GM12892 (cell line): ENCODE measurements at regions not wholly inside any gene's neighbourhood (a gene's known extent, or its start where the extent isn't known, plus 50 kb on each side); places are given as distances from the start of the nearest gene placed in this dataset.

ENCODE experiments used
- POLR2A ChIP-seq: IDR thresholded peaks from 2 replicates; pipeline ENCODE4 v1.6.1; 2011; ENCODE audit warnings: low read depth, low read length, control low read depth
- POLR2AphosphoS5 ChIP-seq: IDR thresholded peaks from 2 replicates; pipeline ENCODE4 v1.6.1; 2011; ENCODE audit warnings: low read depth, low read length, control low read depth
- TAF1 ChIP-seq: IDR thresholded peaks from 2 replicates; pipeline ENCODE4 v1.6.1; 2011; ENCODE audit warnings: low read depth, mild to moderate bottlenecking, control low read depth, low read length, borderline replicate concordance

DNA sequence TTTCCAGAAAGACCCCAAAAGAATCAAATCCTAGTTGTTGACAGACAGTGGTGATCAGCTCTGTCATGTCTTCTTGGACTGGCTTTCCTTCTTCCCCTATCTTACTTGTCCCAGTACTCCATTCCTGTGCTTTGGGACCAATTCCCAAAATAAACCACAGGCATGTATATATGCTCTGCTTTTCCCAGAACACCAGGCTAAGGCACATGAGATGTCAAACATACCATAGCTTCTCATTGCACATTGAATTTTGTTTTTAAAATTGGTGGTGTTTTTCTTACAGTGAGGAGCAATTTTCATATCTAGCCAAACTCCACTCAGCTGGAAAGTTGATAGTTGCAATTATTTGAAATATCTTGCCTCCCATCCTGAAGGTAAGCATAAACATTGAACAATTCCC lies 88.9 kb upstream of the RGPD4 start:
- TF ChIP-seq POLR2A (no peak), POLR2AphosphoS5 (no peak), TAF1 (no peak)
